B cell (primary cell): ENCODE measurements at regions not wholly inside any gene's neighbourhood (a gene's known extent, or its start where the extent isn't known, plus 50 kb on each side); places are given as distances from the start of the nearest gene placed in this dataset.

ENCODE experiments used
- CTCF ChIP-seq: fragments of 200-600 bp; IDR thresholded peaks from one replicate; pipeline ENCODE4 v1.8.0; 2022; ENCODE audit warnings: antibody characterized with exemption, mild to moderate bottlenecking
- EZH2 ChIP-seq: IDR thresholded peaks from 2 replicates; pipeline ENCODE4 v1.6.1; 2012; ENCODE audit warnings: borderline replicate concordance, low read depth, mild to moderate bottlenecking, moderate library complexity, low read length; ENCODE audit not compliant: insufficient read depth, poor library complexity, severe bottlenecking

DNA sequence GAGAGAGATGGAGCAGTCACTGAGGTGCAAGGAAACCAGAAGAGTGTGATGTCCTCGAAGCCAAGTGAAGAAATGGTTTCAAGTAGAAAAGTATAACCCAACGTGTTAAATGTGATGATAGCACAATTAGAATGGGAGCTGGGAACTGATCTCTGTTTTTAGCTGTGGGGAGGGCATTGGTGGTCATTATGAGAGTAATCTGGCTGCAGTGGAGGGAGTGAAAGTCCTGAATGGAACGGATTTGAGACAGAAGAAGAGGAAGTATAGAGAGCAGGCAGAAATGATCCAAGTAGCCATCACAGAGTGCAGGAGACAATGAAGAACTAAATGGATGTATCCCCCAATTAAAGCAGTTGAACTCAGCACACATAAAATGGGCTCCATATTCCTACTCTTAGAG is 235.3 kb downstream of the IGSF11 start:
- no peak for TF ChIP-seq CTCF
- no peak for TF ChIP-seq EZH2
